Tibial nerve (tissue), 4 donors: ENCODE measurements at regions not wholly inside any gene's neighbourhood (a gene's known extent, or its start where the extent isn't known, plus 50 kb on each side); places are given as distances from the start of the nearest gene placed in this dataset.

Source experiments
- CTCF ChIP-seq, 5 experiments: fragments of 200-600 bp in 3 of 5; fragments of 450-650 bp in 2 of 5; sonication (generic) in 3 of 5; IDR thresholded peaks; one replicate each; pipeline ENCODE4 v1.5.1; 2016 to 2019; ENCODE audit warnings: antibody characterized with exemption in 5 of 5, mild to moderate bottlenecking in 3 of 5, moderate library complexity in 2 of 5
- EP300 ChIP-seq, 2 donors: sonication (generic); formaldehyde crosslinking; IDR thresholded peaks; one replicate each; pipeline ENCODE4 v1.6.1; 2017; ENCODE audit warnings: antibody characterized with exemption in 2 of 2, mild to moderate bottlenecking in 1 of 2
- POLR2A ChIP-seq, 2 donors: fragments of 450-650 bp; IDR thresholded peaks; one replicate each; pipeline ENCODE4 v1.6.1; 2017; ENCODE audit warnings: antibody characterized with exemption in 2 of 2, mild to moderate bottlenecking in 2 of 2, moderate library complexity in 2 of 2

DNA sequence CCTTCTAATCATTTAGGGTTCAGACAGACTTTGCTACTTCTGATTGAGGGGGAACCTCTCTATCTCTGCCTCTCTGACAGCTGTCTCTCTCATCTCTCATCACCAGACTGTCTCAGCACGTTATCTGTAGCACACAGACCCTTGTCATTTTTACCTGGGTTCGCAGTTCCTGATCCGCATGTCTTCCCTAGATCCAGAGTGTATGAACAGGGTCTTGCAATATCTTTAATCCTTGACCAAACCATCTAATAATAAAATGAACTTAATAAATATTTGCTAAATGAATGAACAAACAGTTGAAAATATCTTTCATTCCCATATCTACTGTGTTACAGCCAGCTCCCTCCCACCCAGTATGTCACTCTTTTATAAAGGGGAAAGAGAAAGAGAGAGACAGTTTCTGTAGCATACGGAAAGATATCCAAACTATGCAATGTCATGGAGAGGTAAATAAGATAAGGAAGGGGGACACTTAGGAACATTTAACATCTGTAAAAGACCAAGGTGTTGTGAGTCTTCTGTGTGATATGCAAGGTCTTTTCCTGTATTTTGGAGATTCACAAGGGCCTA is 507.6 kb downstream of the SUCLG1 start:
- TF ChIP-seq POLR2A (IDR thresholded peaks at IDR 0.05) (no peak), CTCF (IDR thresholded peaks at IDR 0.05) (no peak), EP300 (IDR thresholded peaks at IDR 0.05) (no peak)
